Pulmonary artery endothelial cell (primary cell): ENCODE measurements at regions not wholly inside any gene's neighbourhood (a gene's known extent, or its start where the extent isn't known, plus 50 kb on each side); places are given as distances from the start of the nearest gene placed in this dataset.
A peak's percentile ranks its signal among the peaks of the same experiment; 100 is the strongest.

ENCODE experiments used
- DNase-seq: peaks from one replicate; pipeline ENCODE4 v3.0.0-alpha.2; 2011; ENCODE audit warnings: low read depth, low spot score

DNA sequence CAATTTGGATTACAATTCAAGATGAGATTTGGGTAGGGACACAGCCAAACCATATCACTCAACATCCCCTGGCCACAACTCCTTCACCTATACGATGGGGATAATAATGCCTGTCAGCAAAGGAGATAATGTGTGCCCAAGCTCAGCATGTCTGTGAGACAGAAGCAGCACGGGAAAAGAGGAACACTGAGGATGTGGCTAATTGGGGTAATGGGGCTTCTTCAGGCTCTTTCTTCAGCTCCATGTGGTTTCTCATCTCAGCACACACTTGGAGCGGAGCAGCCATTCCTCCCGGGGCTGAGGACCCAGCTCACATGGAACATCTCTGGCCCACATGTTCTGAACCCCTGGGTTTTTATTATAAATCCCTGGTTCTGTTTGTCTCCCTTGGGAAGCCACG lies 136.0 kb upstream of the NAMPT start:
- DNase-seq: no peak

DNA sequence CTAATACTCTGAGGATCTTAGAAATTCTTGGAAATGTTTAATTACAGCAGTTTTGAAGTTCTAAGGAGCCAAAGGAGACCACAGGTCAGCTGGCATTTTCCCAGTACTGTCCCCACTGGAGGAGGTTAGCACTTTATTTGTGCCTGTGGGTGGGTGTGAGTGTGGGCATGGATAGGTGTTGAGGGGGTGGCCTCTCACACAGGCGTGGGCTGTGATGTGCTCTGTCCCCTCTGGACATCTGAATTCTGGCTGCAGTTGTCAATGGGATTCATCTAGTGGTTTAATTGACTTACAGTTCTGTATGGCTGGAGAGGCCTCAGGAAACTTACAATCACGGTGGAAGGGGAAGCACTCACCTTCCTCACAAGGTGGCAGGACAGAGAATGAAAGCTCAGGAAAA lies 135.4 kb upstream of the NAMPT start:
- no peak for DNase-seq

GRCh38 chr7:106419455-106420182 lies 134.8 kb upstream of the NAMPT start:
- DNase-seq: no peak

- no peak for DNase-seq
These were observed 133.7 kb upstream of the NAMPT start for GRCh38 chr7:106418526-106418925.

- peak; percentile 41 for DNase-seq
These were observed 133.3 kb upstream of the NAMPT start for GRCh38 chr7:106418094-106418493.

GRCh38 chr7:106417273-106417902 lies 132.6 kb upstream of the NAMPT start:
- no peak for DNase-seq

GRCh38 chr7:106416430-106416829 lies 131.6 kb upstream of the NAMPT start:
- no peak for DNase-seq

DNA sequence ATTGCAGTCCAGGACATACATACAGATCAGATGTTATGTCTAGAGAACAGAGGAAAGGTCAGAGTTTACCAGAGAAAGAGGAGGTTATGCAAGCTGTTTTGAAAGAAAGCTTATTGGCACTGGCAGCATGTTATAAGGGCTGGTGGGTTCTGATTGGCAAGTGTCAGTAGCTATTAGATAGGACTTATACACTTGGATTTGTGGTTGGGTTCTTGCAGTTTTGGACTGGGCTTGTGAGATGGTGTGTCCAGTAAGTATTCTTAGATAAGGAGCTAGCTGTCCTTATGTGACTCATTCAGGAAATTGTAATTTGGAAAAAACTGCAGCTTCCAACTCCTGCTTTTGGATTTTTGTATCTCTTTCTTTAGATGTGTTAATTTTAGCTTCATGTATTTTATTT lies 130.7 kb upstream of the NAMPT start:
- DNase-seq: no peak

- no peak for DNase-seq
These were observed 128.7 kb upstream of the NAMPT start for GRCh38 chr7:106413446-106413845.

GRCh38 chr7:106405697-106406141 lies 120.9 kb upstream of the NAMPT start:
- DNase-seq: no peak

DNA sequence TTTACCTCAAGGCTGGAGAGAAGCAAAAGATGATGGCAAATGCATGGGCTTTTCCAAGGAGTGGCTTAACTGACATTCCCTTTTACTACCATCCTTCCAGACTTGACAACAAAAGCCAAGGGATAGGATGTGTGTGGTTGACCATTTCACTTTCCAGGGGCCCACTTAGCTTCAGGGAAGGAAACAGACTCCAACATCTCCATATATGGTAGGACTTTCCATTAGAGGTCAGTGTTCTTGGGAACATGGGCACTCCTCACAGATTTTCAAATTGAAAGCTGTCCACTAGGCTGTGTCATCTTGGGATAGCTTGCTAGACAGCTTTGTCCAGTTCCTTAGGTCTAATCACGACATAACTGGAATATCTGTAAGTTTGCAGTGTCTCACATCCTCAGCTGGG lies 118.1 kb upstream of the NAMPT start:
- no peak for DNase-seq

- no peak for DNase-seq
These were observed 116.1 kb upstream of the NAMPT start for GRCh38 chr7:106400923-106401322.

DNA sequence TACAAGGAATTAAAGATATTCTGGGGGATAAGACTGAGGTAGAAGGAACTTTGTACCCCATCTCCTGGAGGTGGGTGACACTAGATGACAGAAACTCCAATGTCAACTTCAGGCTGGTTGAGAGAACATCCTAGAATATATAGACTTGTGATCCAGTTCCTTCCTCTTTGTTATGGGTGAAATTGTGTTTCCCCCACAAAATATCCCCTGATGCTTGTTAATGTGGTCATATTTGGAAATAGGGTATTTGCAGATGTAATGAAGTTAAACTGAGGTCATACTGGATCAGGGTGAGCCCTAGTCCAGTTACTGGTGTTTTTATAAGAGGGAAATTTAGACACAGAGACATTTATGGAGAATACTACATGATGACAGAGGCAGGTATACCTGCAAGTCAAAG lies 114.0 kb upstream of the NAMPT start:
- no peak for DNase-seq

DNA sequence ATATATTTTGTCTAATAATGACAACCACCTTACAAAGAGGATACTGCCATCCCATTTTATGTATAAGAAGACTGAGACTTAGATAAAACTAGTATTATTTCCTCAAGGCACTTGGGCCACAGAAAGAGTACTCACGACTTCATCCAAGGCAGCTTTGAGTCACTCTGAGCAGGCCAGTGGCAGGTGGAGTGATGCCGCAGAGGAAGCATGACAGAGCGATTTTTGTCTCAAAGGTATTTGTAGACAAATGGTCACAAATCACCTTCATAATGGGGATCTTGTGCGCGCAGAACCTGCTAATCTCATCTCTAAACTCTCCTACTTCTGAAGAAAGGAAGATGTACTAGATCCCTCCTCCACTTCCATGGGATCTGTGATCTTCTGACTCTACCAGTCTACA lies 113.2 kb upstream of the NAMPT start:
- DNase-seq: no peak

DNA sequence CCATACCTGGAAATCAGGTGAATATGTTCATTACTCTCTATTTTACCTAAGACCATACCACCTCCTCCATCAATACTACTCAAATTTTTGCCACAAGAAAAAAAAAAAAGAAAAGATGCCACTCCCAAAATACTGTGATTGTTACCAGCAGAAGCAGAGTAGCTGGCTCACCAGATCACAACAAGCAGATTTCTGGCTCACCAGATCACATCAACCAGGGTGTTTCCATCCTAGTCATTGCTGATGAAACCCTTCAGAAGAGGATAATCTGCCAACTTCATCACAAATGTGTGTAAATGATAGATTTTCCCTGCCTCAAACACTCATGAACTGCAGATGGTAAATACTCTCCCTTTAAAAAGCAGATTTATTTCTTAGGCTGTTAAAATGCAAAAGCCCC lies 109.7 kb upstream of the NAMPT start:
- DNase-seq: no peak

GRCh38 chr7:106393564-106394251 lies 108.9 kb upstream of the NAMPT start:
- DNase-seq: no peak

GRCh38 chr7:106392590-106392989 lies 107.8 kb upstream of the NAMPT start:
- no peak for DNase-seq

- no peak for DNase-seq
These were observed 107.4 kb upstream of the NAMPT start for GRCh38 chr7:106392144-106392543.

- no peak for DNase-seq
These were observed 102.2 kb upstream of the NAMPT start for GRCh38 chr7:106386958-106387357.

GRCh38 chr7:106384373-106384772 lies 99.6 kb upstream of the NAMPT start:
- no peak for DNase-seq

- no peak for DNase-seq
These were observed 98.1 kb upstream of the NAMPT start for GRCh38 chr7:106382929-106383328.

DNA sequence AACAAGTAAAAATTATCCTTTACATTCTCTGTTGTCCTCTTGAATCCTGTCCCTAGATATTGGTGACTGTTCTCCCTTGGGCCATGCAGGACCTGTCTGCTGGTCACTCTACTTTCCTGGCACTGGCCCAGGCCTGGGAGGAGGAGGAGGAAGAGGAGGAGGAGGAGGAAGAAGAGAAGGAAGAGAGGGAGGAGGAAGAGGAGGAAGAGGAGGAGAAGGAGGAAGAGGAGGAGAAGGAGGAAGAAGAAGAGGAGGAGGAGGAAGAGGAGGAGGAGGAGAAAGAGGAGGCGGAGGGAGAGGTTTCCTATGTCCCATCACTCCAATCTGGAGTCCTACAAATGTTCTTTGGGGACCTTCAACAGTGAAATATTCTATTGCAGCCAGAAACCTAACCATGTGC lies 97.3 kb upstream of the NAMPT start:
- DNase-seq: no peak

DNA sequence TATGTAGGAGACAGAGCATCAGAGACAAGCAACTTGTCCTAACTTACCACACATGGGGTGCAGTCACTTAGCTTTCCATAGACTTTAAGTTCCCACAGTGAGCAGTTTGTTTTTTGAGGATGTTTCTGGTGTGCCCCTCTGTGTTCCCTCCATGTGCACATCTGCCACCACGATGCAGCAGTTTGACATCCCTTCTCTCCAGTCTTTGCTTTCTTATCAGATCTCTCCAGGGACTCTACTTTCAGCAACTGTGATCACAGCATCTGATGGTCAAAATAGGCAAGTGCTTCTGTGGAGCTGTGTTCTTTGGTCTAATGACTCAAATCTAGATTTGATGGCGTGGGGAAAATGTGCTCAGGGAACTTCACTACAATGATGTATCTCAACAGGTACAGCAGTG lies 96.5 kb upstream of the NAMPT start:
- no peak for DNase-seq
